ENCODE measurements at regions not wholly inside any gene's neighbourhood (a gene's known extent, or its start where the extent isn't known, plus 50 kb on each side); places are given as distances from the start of the nearest gene placed in this dataset.

GRCh38 chr4:155548173-155548572 is 118.5 kb upstream of the GUCY1A1 start:
- DNase-seq: no peak

- DNase-seq: no peak
These were observed 120.2 kb upstream of the GUCY1A1 start for GRCh38 chr4:155546451-155546850.

GRCh38 chr4:155545456-155545855 is 121.2 kb upstream of the GUCY1A1 start:
- DNase-seq: no peak

DNA sequence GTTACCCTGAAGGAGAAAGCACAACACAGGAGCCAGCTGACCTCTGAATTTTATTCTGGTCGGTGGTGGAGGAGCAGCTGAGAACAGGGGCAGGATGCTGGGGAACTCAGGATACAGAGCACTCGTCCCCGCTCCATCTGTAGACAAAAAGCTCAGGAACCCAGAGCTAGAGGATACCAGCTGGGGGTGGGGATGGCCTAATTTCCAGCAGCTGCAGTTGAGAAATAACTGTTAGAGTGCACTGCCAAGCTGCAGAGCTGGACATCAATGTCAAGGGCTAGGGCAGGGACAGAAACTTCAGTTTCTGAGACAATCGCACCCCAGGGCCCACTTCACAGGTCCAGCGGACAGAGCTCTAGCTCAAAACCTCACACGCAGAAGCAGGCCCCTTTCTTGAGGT is 122.1 kb upstream of the GUCY1A1 start:
- no peak for DNase-seq

DNA sequence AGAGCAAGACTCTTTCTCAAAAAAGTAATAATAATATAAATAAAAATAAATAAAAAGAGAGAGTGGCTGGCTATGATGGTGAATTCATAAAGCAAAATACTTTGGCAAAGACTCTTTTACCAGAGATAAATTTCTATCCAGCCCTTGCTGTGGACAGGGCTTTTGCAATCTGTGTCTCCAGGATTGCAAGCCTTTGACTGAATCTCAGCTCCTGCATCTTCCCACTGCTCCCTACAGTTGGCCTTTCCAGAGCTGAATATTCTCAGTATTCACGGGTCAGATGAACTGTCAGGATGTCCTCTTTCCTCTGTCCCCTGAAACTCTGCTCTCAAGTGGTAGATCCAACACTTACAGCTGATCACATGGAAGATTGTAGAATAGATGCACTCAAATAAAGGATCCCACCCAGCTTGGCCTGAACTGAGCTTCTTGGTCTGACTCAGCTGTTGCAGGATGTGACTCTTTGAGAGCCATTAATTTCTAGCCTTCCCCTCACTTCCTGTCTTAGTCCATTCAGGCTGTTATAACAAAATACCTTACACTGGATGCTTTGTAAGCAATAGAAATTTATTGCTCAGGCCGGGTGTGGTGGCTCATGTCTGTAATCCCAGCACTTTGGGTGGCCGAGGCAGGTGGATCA is 123.4 kb upstream of the GUCY1A1 start:
- no peak for DNase-seq

DNA sequence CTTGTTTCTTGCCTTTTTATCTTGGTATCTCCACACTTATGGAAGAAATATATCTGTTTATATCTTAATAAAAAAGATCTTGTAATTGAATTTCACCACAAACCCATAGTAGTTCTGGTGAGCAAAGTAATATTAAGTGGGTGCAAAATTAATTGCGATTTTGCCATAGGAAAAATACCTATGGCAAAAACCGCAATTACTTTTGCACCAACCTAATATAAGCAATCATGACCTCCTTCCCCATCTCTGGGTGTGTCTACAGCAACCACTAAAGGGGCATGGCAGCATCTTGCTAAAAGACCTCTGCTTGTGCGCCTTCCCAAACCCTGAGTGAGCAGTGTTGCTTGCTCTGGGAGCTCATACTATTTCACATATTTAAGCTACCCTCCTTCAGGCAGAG is 124.2 kb upstream of the GUCY1A1 start:
- DNase-seq: no peak

- DNase-seq: no peak
These were observed 124.9 kb upstream of the GUCY1A1 start for GRCh38 chr4:155541716-155542115.

DNA sequence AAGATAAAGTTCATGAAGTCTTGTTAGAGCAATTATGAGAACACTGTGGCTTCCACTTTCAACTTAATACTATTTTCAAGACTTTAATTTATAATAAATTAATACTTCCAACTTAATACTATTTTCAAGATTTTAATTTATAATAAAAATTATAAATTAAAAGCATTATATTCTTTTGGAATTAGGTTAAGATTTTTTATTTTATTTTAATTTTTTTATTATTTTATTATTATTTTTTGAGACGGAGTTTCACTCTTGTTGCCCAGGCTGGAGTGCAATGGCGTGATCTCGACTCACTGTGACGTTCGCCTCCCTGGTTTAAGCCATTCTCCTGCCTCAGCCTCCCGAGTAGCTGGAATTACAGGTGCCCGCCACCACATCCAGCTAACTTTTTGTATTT is 126.0 kb upstream of the GUCY1A1 start:
- no peak for DNase-seq

DNA sequence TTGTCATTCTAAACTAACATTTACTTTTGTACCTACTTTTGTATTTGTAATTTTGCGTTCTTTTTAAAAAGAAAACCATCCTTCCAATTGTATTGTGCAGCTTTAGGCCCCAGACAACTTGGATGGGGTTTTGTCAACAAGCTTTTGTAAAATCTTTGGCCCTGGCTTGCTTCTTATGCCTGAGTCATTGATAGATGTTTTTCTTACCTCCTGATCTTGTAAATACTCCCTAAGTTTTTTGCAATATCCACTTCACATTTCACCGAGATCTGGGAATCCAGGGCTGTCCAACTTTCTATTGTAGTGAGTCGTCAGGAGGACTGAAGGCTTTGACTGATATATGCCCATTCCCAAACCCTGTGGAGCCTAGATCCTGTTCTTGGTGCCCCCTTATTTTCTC is 126.9 kb upstream of the GUCY1A1 start:
- no peak for DNase-seq

- no peak for DNase-seq
These were observed 130.7 kb upstream of the GUCY1A1 start for GRCh38 chr4:155535802-155536454.

GRCh38 chr4:155532373-155533085 is 134.1 kb upstream of the GUCY1A1 start:
- DNase-seq: no peak

GRCh38 chr4:155530857-155531256 is 135.8 kb upstream of the GUCY1A1 start:
- no peak for DNase-seq

- no peak for DNase-seq
These were observed 136.4 kb upstream of the GUCY1A1 start for GRCh38 chr4:155530290-155530689.

- DNase-seq: no peak
These were observed 136.9 kb upstream of the GUCY1A1 start for GRCh38 chr4:155529716-155530115.

DNA sequence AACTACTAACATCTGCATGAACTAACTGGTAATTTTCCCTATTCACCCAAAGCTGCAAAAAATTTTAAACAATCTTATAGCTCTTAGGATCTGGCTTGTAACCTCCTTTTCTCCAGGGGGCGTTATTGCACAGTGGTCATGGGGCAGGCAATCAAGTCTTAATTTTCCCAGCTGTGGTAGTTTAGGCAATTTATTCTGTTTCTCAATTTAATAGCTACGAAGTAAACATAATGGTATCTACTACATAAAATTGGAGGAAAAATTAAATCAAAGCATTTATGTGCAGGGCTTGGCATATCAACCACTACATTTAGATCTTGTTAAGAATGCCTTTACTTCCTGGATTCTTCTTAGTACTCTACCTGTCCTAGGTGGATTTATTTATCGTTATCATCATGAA is 137.4 kb upstream of the GUCY1A1 start:
- no peak for DNase-seq

DNA sequence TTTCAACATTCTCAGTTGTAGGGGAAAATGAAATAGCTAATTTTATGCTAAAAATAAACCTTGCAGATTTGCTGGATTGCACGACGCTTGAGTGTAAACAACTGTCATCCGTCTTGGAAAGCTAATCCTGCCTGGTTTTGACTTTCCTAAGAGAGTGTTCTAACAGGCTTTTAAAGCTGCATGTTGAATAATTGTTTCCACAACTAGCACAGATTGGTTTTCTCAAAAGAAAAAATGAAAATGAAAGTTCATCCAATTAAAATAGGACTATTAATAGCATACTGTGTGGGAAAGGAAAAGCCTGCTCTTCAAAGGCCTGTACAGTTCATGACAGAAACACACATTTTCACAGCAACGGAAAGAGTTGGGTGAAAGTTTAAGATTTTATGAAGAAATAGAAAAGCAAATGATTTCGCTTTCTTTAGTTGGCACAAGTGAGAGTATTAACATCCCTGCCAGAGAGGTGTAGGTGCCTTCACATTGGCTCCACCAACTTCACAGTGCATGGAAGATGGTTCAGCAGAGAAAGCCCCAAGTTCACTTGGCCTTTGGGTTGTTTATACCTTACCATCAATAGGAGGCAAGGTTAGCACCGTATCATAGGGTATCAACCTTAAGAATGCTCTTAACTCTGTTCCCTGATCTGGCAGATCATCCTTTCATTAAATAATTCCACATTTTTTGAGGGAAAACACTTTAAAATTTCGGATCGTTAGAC is 140.0 kb upstream of the GUCY1A1 start:
- no peak for DNase-seq

- DNase-seq: no peak
These were observed 141.7 kb upstream of the GUCY1A1 start for GRCh38 chr4:155524926-155525455.

GRCh38 chr4:155523358-155523757 is 143.3 kb upstream of the GUCY1A1 start:
- no peak for DNase-seq

DNA sequence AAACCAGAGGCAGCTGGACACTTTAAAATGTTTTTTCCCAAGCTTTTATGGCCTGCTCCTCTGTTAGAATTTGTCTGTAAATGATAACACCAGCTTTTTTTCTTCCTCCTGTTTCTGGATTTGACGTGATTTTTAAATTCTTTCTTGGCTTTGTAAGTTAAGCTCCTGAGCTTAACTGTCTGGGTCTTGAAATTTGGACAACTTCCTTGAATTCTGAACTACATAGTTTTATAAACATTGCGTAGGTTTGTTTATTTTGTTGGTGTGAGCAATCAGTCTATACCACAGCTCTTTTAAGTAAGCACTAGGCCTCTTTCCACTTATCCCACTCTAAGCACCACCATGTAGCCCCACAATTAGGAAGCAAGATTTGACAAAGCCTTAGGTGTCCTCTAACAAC is 144.4 kb upstream of the GUCY1A1 start:
- no peak for DNase-seq

DNA sequence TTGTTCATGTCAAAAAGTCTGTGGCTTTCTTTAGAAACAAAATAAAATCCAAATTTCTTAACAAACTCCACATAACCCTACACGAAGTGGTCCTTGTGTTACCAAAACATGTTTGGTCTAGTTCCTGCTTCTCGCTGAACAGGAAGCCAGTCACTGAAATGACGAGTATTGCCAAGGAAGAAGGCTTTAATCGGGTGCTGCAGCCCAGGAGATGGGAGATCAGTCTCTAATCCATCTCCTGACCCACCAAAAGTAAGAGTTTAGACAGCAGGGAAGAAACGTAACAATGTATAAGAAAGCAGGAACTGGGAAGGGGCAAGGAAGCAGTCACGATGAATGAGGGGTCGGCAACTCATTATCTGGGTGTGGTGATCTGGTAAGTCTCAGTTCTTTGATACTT is 144.6 kb upstream of the MAP9 start:
- DNase-seq: no peak

DNA sequence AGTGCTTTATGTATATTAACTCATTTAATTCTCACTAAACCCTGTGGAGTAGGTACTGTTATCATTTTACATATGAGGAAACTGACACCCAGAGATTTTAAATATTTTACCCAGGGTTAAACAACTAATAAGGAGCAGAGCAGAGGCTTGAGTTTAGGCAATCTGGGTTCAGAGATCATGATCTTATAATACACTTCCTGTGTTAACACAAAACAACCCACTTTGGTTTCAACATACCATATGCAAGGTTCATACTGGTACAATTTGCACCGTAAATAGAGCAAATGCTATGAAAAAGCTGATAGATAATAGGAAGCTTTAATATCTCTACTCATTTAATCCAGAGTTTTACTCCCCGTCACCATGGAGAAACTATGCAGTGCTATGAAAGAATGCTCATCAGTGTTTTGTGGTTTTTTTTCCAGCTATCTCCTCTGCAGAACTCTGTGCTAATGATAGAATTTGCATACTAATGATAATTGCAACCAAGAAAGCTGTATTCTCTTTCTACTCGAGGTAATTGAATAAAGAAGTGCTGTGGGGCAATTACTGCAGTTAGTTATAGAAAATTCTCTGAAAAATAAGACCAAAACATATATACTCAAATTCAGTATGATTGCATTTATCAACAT is 138.8 kb upstream of the MAP9 start:
- DNase-seq: no peak

- DNase-seq: no peak
These were observed 137.9 kb upstream of the MAP9 start for GRCh38 chr4:155514628-155515027.

DNA sequence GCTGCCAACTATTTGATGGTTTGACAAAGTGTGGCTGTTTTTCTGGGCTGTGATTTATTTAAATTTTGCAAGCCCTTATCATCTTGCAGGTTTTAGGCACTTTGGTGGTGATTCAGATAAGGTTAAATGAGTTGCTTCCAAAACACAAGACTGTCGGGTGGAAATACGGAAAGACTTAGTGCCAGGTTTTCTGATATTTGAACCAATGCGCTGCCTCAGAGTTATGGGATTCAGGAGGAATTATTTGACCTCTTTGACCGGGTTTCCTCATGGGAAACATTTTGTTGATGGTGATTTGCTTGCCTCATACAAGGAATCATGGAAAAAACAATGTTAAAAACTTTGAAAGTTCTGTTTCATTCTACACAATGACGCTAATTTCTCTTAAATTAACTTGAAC is 136.1 kb upstream of the MAP9 start:
- DNase-seq: no peak
